ENCODE measurements at regions not wholly inside any gene's neighbourhood (a gene's known extent, or its start where the extent isn't known, plus 50 kb on each side); places are given as distances from the start of the nearest gene placed in this dataset.

DNA sequence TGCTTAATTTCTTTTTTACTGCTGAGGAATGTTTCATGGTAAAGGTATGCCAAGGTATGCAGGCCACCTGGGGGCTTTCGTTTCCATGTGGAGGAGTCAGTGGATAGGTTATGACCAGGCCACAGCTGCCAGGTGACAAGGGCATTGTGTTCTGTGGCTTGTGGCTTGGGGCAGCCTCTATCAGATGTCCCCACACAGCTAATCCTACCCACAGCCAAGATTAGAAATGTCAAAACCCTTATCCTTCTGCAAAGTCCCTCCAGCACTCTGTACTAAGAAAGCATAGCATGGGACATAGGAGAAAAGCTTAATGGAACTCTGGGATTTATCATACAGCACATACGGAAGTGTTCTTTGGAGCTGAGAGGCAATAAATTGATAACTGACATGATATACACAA is 171.2 kb upstream of the S1PR3 start:
- Histone ChIP-seq H2BK12ac (ENCODE audit: low read depth, low read length) (no peak overlapping the region), H3K27me3 (replicated peaks in 1 of 4; ENCODE audit: control insufficient read depth in 3 of 4, extremely low read depth in 1 of 4, insufficient read depth in 3 of 4, low read length in 3 of 4) (no peaks in the 10 kb centered on the region), H2AK5ac (ENCODE audit: low read depth, low read length) (no peak overlapping the region), H3K14ac (ENCODE audit: insufficient read length) (no peak overlapping the region), H3K56ac (replicated peaks; ENCODE audit: insufficient read length, low read depth, low read length) (no peak overlapping the region), H2AFZ (ENCODE audit: low read length) (no peak overlapping the region), H3K23ac (ENCODE audit: insufficient read length) (no peak overlapping the region), H3K9ac (replicated peaks in 1 of 4; ENCODE audit: extremely low read depth in 1 of 4, low read depth in 3 of 4, low read length in 3 of 4) (no peak overlapping the region), H2BK5ac (ENCODE audit: low read depth, low read length) (no peak overlapping the region), H3K79me2 (ENCODE audit: control insufficient read depth in 1 of 2, insufficient read depth in 2 of 2, low read length in 2 of 2) (no peaks in the 10 kb centered on the region), H3K4me3 (ENCODE audit: extremely low read depth in 1 of 4, insufficient read depth in 2 of 4, low read depth in 3 of 4, low read length in 4 of 4) (no peak overlapping the region), H3K4ac (replicated peaks; ENCODE audit: insufficient read length, low read depth, low read length) (no peak overlapping the region), H2BK120ac (replicated peaks; ENCODE audit: low read depth, low read length) (no peak overlapping the region), H2BK20ac (ENCODE audit: low read length) (no peak overlapping the region), H4K20me1 (replicated peaks in 1 of 2; ENCODE audit: control insufficient read depth in 1 of 2, insufficient read depth in 2 of 2, low read length in 2 of 2) (no peaks in the 10 kb centered on the region), H3K4me2 (ENCODE audit: insufficient read depth in 1 of 2, low read depth in 2 of 2, low read length in 2 of 2) (no peak overlapping the region), H3K4me1 (replicated peaks in 1 of 4; ENCODE audit: control insufficient read depth in 3 of 4, insufficient read depth in 4 of 4, low read length in 3 of 4) (peaks cover 6 to 10% (median 6%) of the 10 kb centered on the region in 4 experiments; a peak in 5 of 7 replicates), H2BK15ac (ENCODE audit: low read length) (no peak overlapping the region), H3K36me3 (ENCODE audit: control insufficient read depth in 2 of 4, insufficient read depth in 4 of 4, low read length in 3 of 4) (no peaks in the 10 kb centered on the region), H3K9me3 (ENCODE audit: insufficient read depth in 2 of 2, low read depth in 1 of 2, low read length in 1 of 2) (no peaks in the 10 kb centered on the region), H4K8ac (ENCODE audit: extremely low read depth, insufficient read depth, low read length) (no peak overlapping the region), H3K18ac (ENCODE audit: extremely low read depth, low read length) (no peak overlapping the region), H3K23me2 (ENCODE audit: low read depth, low read length) (0 out of 2 replicates have a peak, but pooled peaks cover 1% of the 10 kb centered on the region), H4K91ac (replicated peaks; ENCODE audit: insufficient read length, low read length) (no peak overlapping the region), H3K27ac (ENCODE audit: low read depth, low read length) (no peak overlapping the region), H3K79me1 (ENCODE audit: low read depth, low read length) (no peaks in the 10 kb centered on the region), H4K5ac (ENCODE audit: insufficient read length, low read depth, low read length) (no peak overlapping the region)
- CTCF ChIA-PET (ENCODE audit: partially characterized antibody) = interaction anchor here (0.6 to 1.0 kb wide), 3 partner anchors 14 to 276 kb away, joined by 3 read pairs; no protein-coding TSS in a partner anchor
- POLR2A ChIA-PET (ENCODE audit: partially characterized antibody) = no interaction called here
- WGBS, 2 experiments (ENCODE audit: extremely low coverage in 1 of 2, insufficient coverage in 1 of 2, insufficient read length in 1 of 2, insufficient replicate concordance in 2 of 2, low coverage in 1 of 2, low lambda C conversion rate in 2 of 2, missing lambda C conversion rate in 1 of 2) = 79% methylated on average over 2 of the region's 2 CpGs; no CpG with 5 or more reads in 1 of the 2 experiments
- DNase-seq (ENCODE audit: low read depth in 1 of 2, low spot score in 2 of 2) = peak in 1 of 2 experiments; percentile 33
- no peak for FAIRE-seq
- no peak for TF ChIP-seq SRF (IDR thresholded peaks at IDR 0.05; ENCODE audit: low read depth, low read length)
- no peak for TF ChIP-seq HDAC6 (IDR thresholded peaks at IDR 0.05; ENCODE audit: low read depth, low read length)
- no peak for TF ChIP-seq NANOG (IDR thresholded peaks at IDR 0.05; ENCODE audit: insufficient read depth, low read depth, low read length, poor library complexity, severe bottlenecking)
- no peak for TF ChIP-seq RBBP5 (IDR thresholded peaks at IDR 0.05; ENCODE audit: borderline replicate concordance, low read depth, low read length)
- no peak for TF ChIP-seq PHF8 (conservative IDR thresholded peaks at IDR 0.05; ENCODE audit: low read depth, low read length)
- TF ChIP-seq TAF1 (IDR thresholded peaks at IDR 0.05; ENCODE audit: low read depth, low read length) = no peak
- TF ChIP-seq TAF7 (optimal IDR thresholded peaks at IDR 0.05; ENCODE audit: borderline replicate concordance, low read depth, low read length) = no peak
- TF ChIP-seq RAD21 (IDR thresholded peaks at IDR 0.05 in 1 of 2, conservative IDR thresholded peaks at IDR 0.05 in 1 of 2; ENCODE audit: low read depth in 2 of 2, low read length in 2 of 2) = no peak
- no peak for TF ChIP-seq RFX5 (IDR thresholded peaks at IDR 0.05; ENCODE audit: borderline replicate concordance, low read depth, low read length)
- TF ChIP-seq RXRA (IDR thresholded peaks at IDR 0.05; ENCODE audit: insufficient read depth, low read depth, low read length) = no peak
- no peak for TF ChIP-seq BCL11A (IDR thresholded peaks at IDR 0.05; ENCODE audit: low read depth in 2 of 2, low read length in 2 of 2)
- TF ChIP-seq, protein P1, sequence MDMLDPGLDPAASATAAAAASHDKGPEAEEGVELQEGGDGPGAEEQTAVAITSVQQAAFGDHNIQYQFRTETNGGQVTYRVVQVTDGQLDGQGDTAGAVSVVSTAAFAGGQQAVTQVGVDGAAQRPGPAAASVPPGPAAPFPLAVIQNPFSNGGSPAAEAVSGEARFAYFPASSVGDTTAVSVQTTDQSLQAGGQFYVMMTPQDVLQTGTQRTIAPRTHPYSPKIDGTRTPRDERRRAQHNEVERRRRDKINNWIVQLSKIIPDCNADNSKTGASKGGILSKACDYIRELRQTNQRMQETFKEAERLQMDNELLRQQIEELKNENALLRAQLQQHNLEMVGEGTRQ (IDR thresholded peaks at IDR 0.05; ENCODE audit: low read length) = no peak
- TF ChIP-seq EP300 (IDR thresholded peaks at IDR 0.05; ENCODE audit: borderline replicate concordance in 1 of 2, low read depth in 2 of 2, low read length in 2 of 2) = no peak

All from H1 (cell line).